Adipocyte (in vitro differentiated cells): ENCODE measurements at regions not wholly inside any gene's neighbourhood (a gene's known extent, or its start where the extent isn't known, plus 50 kb on each side); places are given as distances from the start of the nearest gene placed in this dataset.
"Not testable (repeated sequence)": the region's sequence is repeated elsewhere in the genome, so short reads cannot be mapped to it uniquely, and the experiment has no call there.

ENCODE experiments used
- DNase-seq: peaks from one replicate; pipeline ENCODE4 v3.0.0-alpha.2; 2015; ENCODE audit warnings: low read depth
- H3K27me3 ChIP-seq: replicated peaks from 2 replicates; pipeline ENCODE4 v1.7.0; 2013; ENCODE audit warnings: mild to moderate bottlenecking, low read length, moderate library complexity; ENCODE audit not compliant: control insufficient read depth, insufficient read depth
- H3K36me3 ChIP-seq: 2 replicates; pipeline ENCODE4 v1.7.0; 2013; ENCODE audit warnings: low read length, mild to moderate bottlenecking, moderate library complexity; ENCODE audit not compliant: control insufficient read depth, insufficient read depth, severe bottlenecking
- H3K4me1 ChIP-seq: 2 replicates; pipeline ENCODE4 v1.7.0; 2013; ENCODE audit warnings: mild to moderate bottlenecking, low read length, moderate library complexity; ENCODE audit not compliant: control insufficient read depth, insufficient read depth
- H3K4me3 ChIP-seq: 2 replicates; pipeline ENCODE4 v1.7.0; 2013; ENCODE audit warnings: mild to moderate bottlenecking, low read length, moderate library complexity
- H3K9ac ChIP-seq: 2 replicates; pipeline ENCODE4 v1.7.0; 2013; ENCODE audit warnings: mild to moderate bottlenecking, low read length, moderate library complexity
- H3K9me3 ChIP-seq: 2 replicates; pipeline ENCODE4 v1.7.0; 2013; ENCODE audit warnings: mild to moderate bottlenecking, low read length, moderate library complexity; ENCODE audit not compliant: control insufficient read depth

GRCh38 chr1:201732351-201732750 is 96.6 kb upstream of the IPO9 start:
- Histone ChIP-seq H3K4me3 (no peak overlapping the region), H3K27me3 (no peaks in the 10 kb centered on the region), H3K4me1 (peaks cover 39% of the 10 kb centered on the region), H3K9me3 (no peaks in the 10 kb centered on the region), H3K36me3 (peaks cover 12% of the 10 kb centered on the region), H3K9ac (no peak overlapping the region)
- DNase-seq = peak; percentile 39

- H3K27me3 ChIP-seq, H3K4me3 ChIP-seq, H3K9ac ChIP-seq, DNase-seq, H3K9me3 ChIP-seq: not testable (repeated sequence)
- peaks cover 12% of the 10 kb centered on the region for H3K36me3 ChIP-seq
- peaks cover 58% of the 10 kb centered on the region for H3K4me1 ChIP-seq
These were observed 94.7 kb upstream of the IPO9 start for GRCh38 chr1:201734221-201734620.

GRCh38 chr1:201734786-201735185 is 94.2 kb upstream of the IPO9 start:
- DNase-seq = no peak
- peaks cover 58% of the 10 kb centered on the region for H3K4me1 ChIP-seq
- no peaks in the 10 kb centered on the region for H3K9me3 ChIP-seq
- H3K27me3 ChIP-seq = no peaks in the 10 kb centered on the region
- no peak overlapping the region for H3K4me3 ChIP-seq
- H3K9ac ChIP-seq = no peak overlapping the region
- peaks cover 12% of the 10 kb centered on the region for H3K36me3 ChIP-seq

GRCh38 chr1:201736707-201737320 is 92.1 kb upstream of the IPO9 start:
- peak overlapping the region; percentile 97 for H3K9ac ChIP-seq
- peaks cover 12% of the 10 kb centered on the region for H3K36me3 ChIP-seq
- H3K27me3 ChIP-seq = no peaks in the 10 kb centered on the region
- no peak for DNase-seq
- peaks cover 55% of the 10 kb centered on the region for H3K4me1 ChIP-seq
- no peaks in the 10 kb centered on the region for H3K9me3 ChIP-seq
- no peak overlapping the region for H3K4me3 ChIP-seq

GRCh38 chr1:201737352-201738060 is 91.5 kb upstream of the IPO9 start:
- DNase-seq = peak; percentile 83
- Histone ChIP-seq H3K9me3 (no peaks in the 10 kb centered on the region), H3K4me3 (no peak overlapping the region), H3K4me1 (peaks cover 55% of the 10 kb centered on the region), H3K9ac (peak overlapping the region; percentile 97), H3K36me3 (peaks cover 13% of the 10 kb centered on the region), H3K27me3 (no peaks in the 10 kb centered on the region)

- Histone ChIP-seq H3K9me3 (no peaks in the 10 kb centered on the region), H3K36me3 (peaks cover 24% of the 10 kb centered on the region), H3K27me3 (no peaks in the 10 kb centered on the region), H3K4me3 (peak overlapping the region; percentile 89), H3K9ac (peak overlapping the region; percentile 97), H3K4me1 (peaks cover 63% of the 10 kb centered on the region)
- DNase-seq = no peak
These were observed 89.9 kb upstream of the IPO9 start for GRCh38 chr1:201739080-201739479.

GRCh38 chr1:201739492-201740085 is 89.4 kb upstream of the IPO9 start:
- peaks cover 26% of the 10 kb centered on the region for H3K36me3 ChIP-seq
- peak; percentile 67 for DNase-seq
- peak overlapping the region; percentile 97 for H3K9ac ChIP-seq
- no peaks in the 10 kb centered on the region for H3K9me3 ChIP-seq
- H3K4me1 ChIP-seq = peaks cover 67% of the 10 kb centered on the region
- no peaks in the 10 kb centered on the region for H3K27me3 ChIP-seq
- peak overlapping the region; percentile 89 for H3K4me3 ChIP-seq

GRCh38 chr1:201740086-201740541 is 88.8 kb upstream of the IPO9 start:
- peak; percentile 57 for DNase-seq
- H3K9ac ChIP-seq = peak overlapping the region; percentile 97
- H3K4me3 ChIP-seq = peak overlapping the region; percentile 89
- no peaks in the 10 kb centered on the region for H3K9me3 ChIP-seq
- H3K4me1 ChIP-seq = peaks cover 71% of the 10 kb centered on the region
- H3K36me3 ChIP-seq = peaks cover 25% of the 10 kb centered on the region
- H3K27me3 ChIP-seq = no peaks in the 10 kb centered on the region

GRCh38 chr1:201740670-201741111 is 88.3 kb upstream of the IPO9 start:
- peaks cover 77% of the 10 kb centered on the region for H3K4me1 ChIP-seq
- H3K27me3 ChIP-seq = no peaks in the 10 kb centered on the region
- peaks cover 27% of the 10 kb centered on the region for H3K36me3 ChIP-seq
- H3K9ac ChIP-seq = peak overlapping the region; percentile 97
- peak overlapping the region; percentile 89 for H3K4me3 ChIP-seq
- peak; percentile 42 for DNase-seq
- H3K9me3 ChIP-seq = no peaks in the 10 kb centered on the region

GRCh38 chr1:201741763-201742342 is 87.1 kb upstream of the IPO9 start:
- peak overlapping the region; percentile 89 for H3K4me3 ChIP-seq
- no peaks in the 10 kb centered on the region for H3K27me3 ChIP-seq
- peaks cover 73% of the 10 kb centered on the region for H3K4me1 ChIP-seq
- no peak for DNase-seq
- peaks cover 36% of the 10 kb centered on the region for H3K36me3 ChIP-seq
- H3K9ac ChIP-seq = peak overlapping the region; percentile 97
- H3K9me3 ChIP-seq = no peaks in the 10 kb centered on the region

GRCh38 chr1:201742476-201742875 is 86.5 kb upstream of the IPO9 start:
- Histone ChIP-seq H3K4me3 (peak overlapping the region; percentile 89), H3K36me3 (peaks cover 42% of the 10 kb centered on the region), H3K27me3 (no peaks in the 10 kb centered on the region), H3K9me3 (no peaks in the 10 kb centered on the region), H3K4me1 (peaks cover 73% of the 10 kb centered on the region), H3K9ac (peak overlapping the region; percentile 97)
- DNase-seq = no peak
